Peyer's patch (tissue), 4 donors: ENCODE measurements at regions not wholly inside any gene's neighbourhood (a gene's known extent, or its start where the extent isn't known, plus 50 kb on each side); places are given as distances from the start of the nearest gene placed in this dataset.

ENCODE experiments used
- CTCF ChIP-seq, 6 experiments: fragments of 450-650 bp in 4 of 6; fragments of 200-600 bp in 2 of 6; sonication (generic) in 1 of 6; IDR thresholded peaks; one replicate each; pipeline ENCODE4 v1.5.1; 2017 to 2019; ENCODE audit warnings: antibody characterized with exemption in 6 of 6, mild to moderate bottlenecking in 3 of 6, moderate library complexity in 1 of 6
- POLR2A ChIP-seq, 2 donors: fragments of 450-650 bp; IDR thresholded peaks; one replicate each; pipeline ENCODE4 v1.5.1; 2017; ENCODE audit warnings: antibody characterized with exemption in 2 of 2, mild to moderate bottlenecking in 2 of 2, moderate library complexity in 2 of 2

- no peak for TF ChIP-seq CTCF (IDR thresholded peaks at IDR 0.05)
- TF ChIP-seq POLR2A (IDR thresholded peaks at IDR 0.05), result no peak
These were observed 50.0 kb upstream of the MIR17HG start for GRCh38 chr13:91297503-91297902.
